ENCODE measurements at regions not wholly inside any gene's neighbourhood (a gene's known extent, or its start where the extent isn't known, plus 50 kb on each side); places are given as distances from the start of the nearest gene placed in this dataset.

DNA sequence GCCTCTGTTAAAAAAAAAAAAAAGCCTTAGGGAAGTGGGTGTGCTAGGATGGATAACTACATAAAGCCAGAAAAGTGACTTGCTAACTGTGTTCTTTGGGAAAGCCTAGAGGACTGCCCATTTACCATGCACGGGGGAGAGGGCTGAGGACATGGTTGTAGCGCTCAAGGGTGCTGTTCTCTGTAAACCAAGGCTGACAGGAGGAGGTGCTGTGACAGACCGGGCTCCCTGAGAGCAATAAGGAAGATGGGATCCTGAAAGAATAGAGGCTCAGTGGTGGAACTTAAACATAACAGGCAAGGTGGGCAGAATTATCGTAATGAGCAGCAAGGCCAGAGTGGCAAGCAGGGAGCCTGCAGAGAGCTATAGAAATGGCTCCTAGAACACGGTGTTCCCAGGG is 98.5 kb upstream of the DISP3 start:
- TF ChIP-seq, protein P1, sequence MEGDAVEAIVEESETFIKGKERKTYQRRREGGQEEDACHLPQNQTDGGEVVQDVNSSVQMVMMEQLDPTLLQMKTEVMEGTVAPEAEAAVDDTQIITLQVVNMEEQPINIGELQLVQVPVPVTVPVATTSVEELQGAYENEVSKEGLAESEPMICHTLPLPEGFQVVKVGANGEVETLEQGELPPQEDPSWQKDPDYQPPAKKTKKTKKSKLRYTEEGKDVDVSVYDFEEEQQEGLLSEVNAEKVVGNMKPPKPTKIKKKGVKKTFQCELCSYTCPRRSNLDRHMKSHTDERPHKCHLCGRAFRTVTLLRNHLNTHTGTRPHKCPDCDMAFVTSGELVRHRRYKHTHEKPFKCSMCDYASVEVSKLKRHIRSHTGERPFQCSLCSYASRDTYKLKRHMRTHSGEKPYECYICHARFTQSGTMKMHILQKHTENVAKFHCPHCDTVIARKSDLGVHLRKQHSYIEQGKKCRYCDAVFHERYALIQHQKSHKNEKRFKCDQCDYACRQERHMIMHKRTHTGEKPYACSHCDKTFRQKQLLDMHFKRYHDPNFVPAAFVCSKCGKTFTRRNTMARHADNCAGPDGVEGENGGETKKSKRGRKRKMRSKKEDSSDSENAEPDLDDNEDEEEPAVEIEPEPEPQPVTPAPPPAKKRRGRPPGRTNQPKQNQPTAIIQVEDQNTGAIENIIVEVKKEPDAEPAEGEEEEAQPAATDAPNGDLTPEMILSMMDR (IDR thresholded peaks at IDR 0.05; ENCODE audit: low read depth, low read length, missing input control): no peak
- TF ChIP-seq, protein P2, sequence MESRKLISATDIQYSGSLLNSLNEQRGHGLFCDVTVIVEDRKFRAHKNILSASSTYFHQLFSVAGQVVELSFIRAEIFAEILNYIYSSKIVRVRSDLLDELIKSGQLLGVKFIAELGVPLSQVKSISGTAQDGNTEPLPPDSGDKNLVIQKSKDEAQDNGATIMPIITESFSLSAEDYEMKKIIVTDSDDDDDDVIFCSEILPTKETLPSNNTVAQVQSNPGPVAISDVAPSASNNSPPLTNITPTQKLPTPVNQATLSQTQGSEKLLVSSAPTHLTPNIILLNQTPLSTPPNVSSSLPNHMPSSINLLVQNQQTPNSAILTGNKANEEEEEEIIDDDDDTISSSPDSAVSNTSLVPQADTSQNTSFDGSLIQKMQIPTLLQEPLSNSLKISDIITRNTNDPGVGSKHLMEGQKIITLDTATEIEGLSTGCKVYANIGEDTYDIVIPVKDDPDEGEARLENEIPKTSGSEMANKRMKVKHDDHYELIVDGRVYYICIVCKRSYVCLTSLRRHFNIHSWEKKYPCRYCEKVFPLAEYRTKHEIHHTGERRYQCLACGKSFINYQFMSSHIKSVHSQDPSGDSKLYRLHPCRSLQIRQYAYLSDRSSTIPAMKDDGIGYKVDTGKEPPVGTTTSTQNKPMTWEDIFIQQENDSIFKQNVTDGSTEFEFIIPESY (IDR thresholded peaks at IDR 0.05): no peak
- TF ChIP-seq EGR1 (IDR thresholded peaks at IDR 0.05; ENCODE audit: low read depth in 2 of 2) (no peak), RAD21 (IDR thresholded peaks at IDR 0.05) (no peak), REST (IDR thresholded peaks at IDR 0.05) (no peak), TAF1 (conservative IDR thresholded peaks at IDR 0.05) (no peak), MAX (IDR thresholded peaks at IDR 0.05) (no peak), GABPA (IDR thresholded peaks at IDR 0.05 in 1 of 2, conservative IDR thresholded peaks at IDR 0.05 in 1 of 2) (no peak), SP1 (IDR thresholded peaks at IDR 0.05) (no peak), FOXA1 (IDR thresholded peaks at IDR 0.05) (no peak)
- TF ChIP-seq, protein P3, sequence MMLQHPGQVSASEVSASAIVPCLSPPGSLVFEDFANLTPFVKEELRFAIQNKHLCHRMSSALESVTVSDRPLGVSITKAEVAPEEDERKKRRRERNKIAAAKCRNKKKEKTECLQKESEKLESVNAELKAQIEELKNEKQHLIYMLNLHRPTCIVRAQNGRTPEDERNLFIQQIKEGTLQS (IDR thresholded peaks at IDR 0.05): no peak
